A673 (cell line): ENCODE measurements at regions not wholly inside any gene's neighbourhood (a gene's known extent, or its start where the extent isn't known, plus 50 kb on each side); places are given as distances from the start of the nearest gene placed in this dataset.

ENCODE experiments used
- CTCF ChIP-seq: fragments of 300-800, 200-600 bp; sonication (generic); conservative IDR thresholded peaks from 2 replicates; pipeline ENCODE4 v1.5.1; 2017; ENCODE audit warnings: low read depth, mild to moderate bottlenecking, antibody characterized with exemption, low read length, moderate library complexity, mixed read lengths
- EZH2 ChIP-seq: fragments of 200-600 bp; sonication (generic); IDR thresholded peaks from 2 replicates; pipeline ENCODE4 v1.6.1; 2017; ENCODE audit warnings: borderline replicate concordance, low read depth, mild to moderate bottlenecking, mixed read lengths, antibody characterized with exemption, low read length; ENCODE audit not compliant: poor library complexity, severe bottlenecking

- TF ChIP-seq EZH2 (no peak), CTCF (no peak)
Measured at GRCh38 chr14:71623939-71624338, 308.3 kb upstream of the RGS6 start.
